ENCODE measurements at regions not wholly inside any gene's neighbourhood (a gene's known extent, or its start where the extent isn't known, plus 50 kb on each side); places are given as distances from the start of the nearest gene placed in this dataset.

DNA sequence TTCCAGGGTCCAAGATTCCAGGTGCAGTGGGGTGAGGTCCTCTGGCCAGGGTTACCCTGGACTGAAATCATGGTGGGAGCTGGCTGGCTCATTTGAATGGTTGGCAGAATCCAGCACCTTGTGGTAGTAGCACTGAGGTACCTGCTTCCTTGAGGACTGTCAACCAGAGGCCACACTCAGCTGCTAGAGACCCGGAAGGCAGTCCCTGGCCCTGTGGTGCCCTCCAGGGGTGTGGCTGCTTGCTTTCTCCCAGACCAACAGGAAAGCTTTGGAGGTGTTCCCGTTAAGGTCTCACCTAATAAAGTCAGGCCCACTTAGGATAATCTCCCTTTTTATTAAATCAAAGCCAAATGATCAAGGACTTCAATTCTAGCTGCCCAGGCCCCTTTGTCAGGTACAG, 107.7 kb upstream of the GDF10 start:
- H3K4me1 ChIP-seq: no peaks in the 10 kb centered on the region
- no peaks in the 10 kb centered on the region for H3K9me3 ChIP-seq
- H3K27me3 ChIP-seq: no peaks in the 10 kb centered on the region
- no peak for DNase-seq
- intact Hi-C loops (cut with DNase I): no loop called here
- H3K36me3 ChIP-seq: no peaks in the 10 kb centered on the region
- H3K4me3 ChIP-seq: no peak overlapping the region
- H3K27ac ChIP-seq: no peak overlapping the region
- TF ChIP-seq, protein P1, sequence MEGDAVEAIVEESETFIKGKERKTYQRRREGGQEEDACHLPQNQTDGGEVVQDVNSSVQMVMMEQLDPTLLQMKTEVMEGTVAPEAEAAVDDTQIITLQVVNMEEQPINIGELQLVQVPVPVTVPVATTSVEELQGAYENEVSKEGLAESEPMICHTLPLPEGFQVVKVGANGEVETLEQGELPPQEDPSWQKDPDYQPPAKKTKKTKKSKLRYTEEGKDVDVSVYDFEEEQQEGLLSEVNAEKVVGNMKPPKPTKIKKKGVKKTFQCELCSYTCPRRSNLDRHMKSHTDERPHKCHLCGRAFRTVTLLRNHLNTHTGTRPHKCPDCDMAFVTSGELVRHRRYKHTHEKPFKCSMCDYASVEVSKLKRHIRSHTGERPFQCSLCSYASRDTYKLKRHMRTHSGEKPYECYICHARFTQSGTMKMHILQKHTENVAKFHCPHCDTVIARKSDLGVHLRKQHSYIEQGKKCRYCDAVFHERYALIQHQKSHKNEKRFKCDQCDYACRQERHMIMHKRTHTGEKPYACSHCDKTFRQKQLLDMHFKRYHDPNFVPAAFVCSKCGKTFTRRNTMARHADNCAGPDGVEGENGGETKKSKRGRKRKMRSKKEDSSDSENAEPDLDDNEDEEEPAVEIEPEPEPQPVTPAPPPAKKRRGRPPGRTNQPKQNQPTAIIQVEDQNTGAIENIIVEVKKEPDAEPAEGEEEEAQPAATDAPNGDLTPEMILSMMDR (IDR thresholded peaks at IDR 0.05): no peak
- no peak overlapping the region for H3K9ac ChIP-seq (ENCODE audit: low read depth in 2 of 2, low read length in 2 of 2)

DNA sequence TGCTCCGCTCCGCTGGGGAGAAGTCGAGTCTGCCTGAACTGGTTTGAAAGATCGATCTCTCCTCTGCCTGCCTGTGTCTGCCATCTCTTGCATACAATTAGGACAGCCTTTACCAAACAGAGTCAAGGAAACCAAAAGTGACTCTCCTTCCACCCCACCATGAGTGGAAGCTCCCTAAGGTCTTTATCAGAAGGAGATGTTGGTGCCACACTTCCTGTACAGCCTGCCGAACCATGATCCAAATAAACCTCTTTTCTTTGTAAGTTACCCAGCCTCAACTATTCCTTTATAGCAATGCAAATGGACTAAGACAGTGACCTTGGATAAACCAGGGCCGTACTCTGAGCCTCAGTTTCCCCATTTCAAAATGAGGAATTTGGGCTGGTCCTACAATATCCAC, 106.3 kb upstream of the GDF10 start:
- intact Hi-C loops (cut with DNase I): no loop called here
- Histone ChIP-seq H3K9ac (ENCODE audit: low read depth in 2 of 2, low read length in 2 of 2) (no peak overlapping the region), H3K27ac (no peak overlapping the region), H3K4me3 (no peak overlapping the region), H3K27me3 (no peaks in the 10 kb centered on the region), H3K4me1 (no peaks in the 10 kb centered on the region), H3K36me3 (no peaks in the 10 kb centered on the region), H3K9me3 (no peaks in the 10 kb centered on the region)
- TF ChIP-seq, protein P1 (IDR thresholded peaks at IDR 0.05): no peak
- no peak for DNase-seq

- no peaks in the 10 kb centered on the region for H3K4me1 ChIP-seq
- H3K27ac ChIP-seq: no peak overlapping the region
- no peaks in the 10 kb centered on the region for H3K36me3 ChIP-seq
- H3K9ac ChIP-seq (ENCODE audit: low read depth in 2 of 2, low read length in 2 of 2): no peak overlapping the region
- H3K9me3 ChIP-seq: no peaks in the 10 kb centered on the region
- no peaks in the 10 kb centered on the region for H3K27me3 ChIP-seq
- H3K4me3 ChIP-seq: no peak overlapping the region
- DNase-seq: no peak
- intact Hi-C loops (cut with DNase I): no loop called here
- TF ChIP-seq, protein P1 (IDR thresholded peaks at IDR 0.05): no peak
Observed at GRCh38 chr10:47195274-47195885, 104.6 kb upstream of the GDF10 start.

- Histone ChIP-seq H3K4me1 (no peaks in the 10 kb centered on the region), H3K36me3 (no peaks in the 10 kb centered on the region), H3K9me3 (no peaks in the 10 kb centered on the region), H3K9ac (ENCODE audit: low read depth in 2 of 2, low read length in 2 of 2) (no peak overlapping the region), H3K27me3 (no peaks in the 10 kb centered on the region), H3K27ac (no peak overlapping the region), H3K4me3 (no peak overlapping the region)
- TF ChIP-seq, protein P1 (IDR thresholded peaks at IDR 0.05): no peak
- DNase-seq: no peak
- intact Hi-C loops (cut with DNase I): no loop called here
Observed at GRCh38 chr10:47196691-47197090, 103.3 kb upstream of the GDF10 start.

DNA sequence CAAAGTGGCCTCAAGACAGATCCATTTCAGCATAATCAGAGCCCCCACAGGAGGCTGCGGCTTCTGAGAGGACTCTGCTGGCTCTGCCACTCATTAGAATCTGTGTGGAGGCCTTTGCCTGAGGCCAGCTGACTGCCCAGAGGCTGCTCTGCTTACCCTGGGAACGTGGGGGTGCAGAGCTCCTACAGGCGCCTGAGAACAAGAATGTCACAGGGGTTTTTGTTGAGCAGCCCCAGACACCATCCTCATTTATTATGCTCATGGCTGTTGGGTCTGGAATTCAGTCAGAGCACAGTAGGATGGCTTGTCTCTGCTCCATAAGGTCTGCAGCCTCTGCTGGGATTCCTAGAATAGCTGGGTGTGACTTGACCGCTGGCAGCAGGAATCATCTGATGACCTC, 101.8 kb upstream of the GDF10 start:
- TF ChIP-seq, protein P1 (IDR thresholded peaks at IDR 0.05): no peak
- no peaks in the 10 kb centered on the region for H3K36me3 ChIP-seq
- no peaks in the 10 kb centered on the region for H3K9me3 ChIP-seq
- no peak overlapping the region for H3K27ac ChIP-seq
- H3K4me3 ChIP-seq: no peak overlapping the region
- no peak for DNase-seq
- intact Hi-C loops (cut with DNase I): no loop called here
- no peaks in the 10 kb centered on the region for H3K4me1 ChIP-seq
- H3K9ac ChIP-seq (ENCODE audit: low read depth in 2 of 2, low read length in 2 of 2): no peak overlapping the region
- H3K27me3 ChIP-seq: no peaks in the 10 kb centered on the region
